Epithelial cell of esophagus (primary cell): ENCODE measurements at regions not wholly inside any gene's neighbourhood (a gene's known extent, or its start where the extent isn't known, plus 50 kb on each side); places are given as distances from the start of the nearest gene placed in this dataset.
A peak's percentile ranks its signal among the peaks of the same experiment; 100 is the strongest.

Experiments used
- DNase-seq: peaks from one replicate; pipeline ENCODE4 v3.0.0; 2010; ENCODE audit warnings: low read depth
- H3K4me3 ChIP-seq: 2 replicates; pipeline ENCODE4 v1.5.1; 2011; ENCODE audit warnings: mild to moderate bottlenecking, low read length, control low read depth
- TF ChIP-seq, protein P1 (sequence below): IDR thresholded peaks from 2 replicates; pipeline ENCODE4 v1.5.1; 2011; ENCODE audit warnings: low read depth, mild to moderate bottlenecking, low read length, control low read depth, inconsistent platforms; ENCODE audit not compliant: insufficient read depth; ENCODE audit errors: missing control alignments

- H3K4me3 ChIP-seq: no peak overlapping the region
- TF ChIP-seq, protein P1, sequence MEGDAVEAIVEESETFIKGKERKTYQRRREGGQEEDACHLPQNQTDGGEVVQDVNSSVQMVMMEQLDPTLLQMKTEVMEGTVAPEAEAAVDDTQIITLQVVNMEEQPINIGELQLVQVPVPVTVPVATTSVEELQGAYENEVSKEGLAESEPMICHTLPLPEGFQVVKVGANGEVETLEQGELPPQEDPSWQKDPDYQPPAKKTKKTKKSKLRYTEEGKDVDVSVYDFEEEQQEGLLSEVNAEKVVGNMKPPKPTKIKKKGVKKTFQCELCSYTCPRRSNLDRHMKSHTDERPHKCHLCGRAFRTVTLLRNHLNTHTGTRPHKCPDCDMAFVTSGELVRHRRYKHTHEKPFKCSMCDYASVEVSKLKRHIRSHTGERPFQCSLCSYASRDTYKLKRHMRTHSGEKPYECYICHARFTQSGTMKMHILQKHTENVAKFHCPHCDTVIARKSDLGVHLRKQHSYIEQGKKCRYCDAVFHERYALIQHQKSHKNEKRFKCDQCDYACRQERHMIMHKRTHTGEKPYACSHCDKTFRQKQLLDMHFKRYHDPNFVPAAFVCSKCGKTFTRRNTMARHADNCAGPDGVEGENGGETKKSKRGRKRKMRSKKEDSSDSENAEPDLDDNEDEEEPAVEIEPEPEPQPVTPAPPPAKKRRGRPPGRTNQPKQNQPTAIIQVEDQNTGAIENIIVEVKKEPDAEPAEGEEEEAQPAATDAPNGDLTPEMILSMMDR: no peak
- no peak for DNase-seq
Observed at GRCh38 chr7:24017519-24017918, 266.5 kb upstream of the NPY start.

GRCh38 chr7:24018331-24018730, 265.7 kb upstream of the NPY start:
- TF ChIP-seq, protein P1: no peak
- no peak overlapping the region for H3K4me3 ChIP-seq
- DNase-seq: no peak

DNA sequence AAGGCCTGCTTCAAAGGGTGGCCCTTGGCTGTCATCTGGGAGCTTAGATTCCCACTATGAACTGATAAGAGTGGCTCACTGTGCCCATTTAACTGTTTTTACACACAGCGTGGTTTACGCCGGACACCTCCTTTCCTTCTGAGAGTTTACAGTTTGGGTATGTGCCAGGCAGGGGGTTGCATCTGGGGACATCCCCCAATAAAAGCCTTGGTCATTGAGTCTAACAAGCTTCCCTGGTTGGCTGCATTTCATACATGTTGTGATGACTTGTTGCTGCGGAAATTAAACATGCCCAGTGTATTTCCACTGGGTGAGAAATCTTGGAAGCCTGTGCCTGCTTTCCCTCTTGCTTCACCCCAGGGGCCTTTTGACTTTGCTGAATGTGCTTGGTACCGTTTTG, 264.1 kb upstream of the NPY start:
- DNase-seq: no peak
- TF ChIP-seq, protein P1: no peak
- H3K4me3 ChIP-seq: no peak overlapping the region

GRCh38 chr7:24024276-24025068, 259.5 kb upstream of the NPY start:
- TF ChIP-seq, protein P1: no peak
- H3K4me3 ChIP-seq: no peak overlapping the region
- no peak for DNase-seq

DNA sequence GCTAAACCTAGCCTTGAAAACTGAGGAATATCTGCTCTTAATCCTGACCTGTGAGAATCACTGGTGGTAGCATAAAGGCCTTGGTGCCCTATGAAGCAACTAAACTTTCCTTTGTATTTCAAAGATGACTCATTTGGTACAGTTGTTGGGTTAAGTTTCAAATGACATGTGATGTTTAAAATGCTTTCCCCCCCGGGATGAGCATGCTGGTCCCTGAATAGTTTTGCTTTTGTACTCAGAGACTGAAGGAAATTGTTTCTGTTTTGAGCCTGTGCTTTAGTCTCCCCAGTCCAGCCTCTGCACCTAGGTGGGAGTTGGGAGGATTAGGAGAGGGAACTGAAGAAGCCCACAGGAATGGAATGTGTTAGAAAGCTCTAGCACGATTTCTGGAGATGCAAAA, 258.9 kb upstream of the NPY start:
- peak; percentile 2 for DNase-seq
- H3K4me3 ChIP-seq: no peak overlapping the region
- TF ChIP-seq, protein P1: no peak

- DNase-seq: no peak
- TF ChIP-seq, protein P1: no peak
- no peak overlapping the region for H3K4me3 ChIP-seq
Observed at GRCh38 chr7:24025765-24026164, 258.2 kb upstream of the NPY start.

DNA sequence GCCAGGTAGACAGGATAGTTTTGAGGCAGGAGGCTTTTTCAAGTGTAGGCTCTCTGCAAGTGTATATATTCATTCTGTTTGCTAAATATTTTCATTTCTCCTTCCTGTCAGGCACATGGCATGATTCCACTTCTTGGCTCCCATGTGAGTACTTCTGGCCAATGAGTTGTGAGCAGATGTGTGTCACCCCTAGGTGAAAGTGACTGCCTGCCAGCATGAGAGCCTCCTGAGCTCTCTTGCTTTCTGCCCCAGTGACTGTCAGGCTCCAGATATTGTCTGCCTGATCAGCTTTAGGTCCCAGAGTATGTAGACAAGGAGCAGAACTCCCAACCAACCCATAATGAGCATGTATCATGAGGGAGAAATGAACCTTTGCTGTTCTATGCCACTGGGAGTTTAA, 257.6 kb upstream of the NPY start:
- TF ChIP-seq, protein P1: no peak
- no peak for DNase-seq
- no peak overlapping the region for H3K4me3 ChIP-seq
